Fibroblast of pulmonary artery (primary cell): ENCODE measurements at regions not wholly inside any gene's neighbourhood (a gene's known extent, or its start where the extent isn't known, plus 50 kb on each side); places are given as distances from the start of the nearest gene placed in this dataset.
A peak's percentile ranks its signal among the peaks of the same experiment; 100 is the strongest.
"Not testable (repeated sequence)": the region's sequence is repeated elsewhere in the genome, so short reads cannot be mapped to it uniquely, and the experiment has no call there.

ENCODE experiments used
- DNase-seq: peaks from one replicate; pipeline ENCODE4 v3.0.0-alpha.2; 2010; ENCODE audit warnings: low read depth
- H3K4me3 ChIP-seq: replicated peaks from 2 replicates; pipeline ENCODE4 v1.5.1; 2011; ENCODE audit warnings: low read depth, mild to moderate bottlenecking, control low read depth, low read length, moderate library complexity
- TF ChIP-seq, protein P1 (sequence below): IDR thresholded peaks from 2 replicates; pipeline ENCODE4 v1.5.1; 2011; ENCODE audit warnings: mild to moderate bottlenecking, control low read depth, low read length, inconsistent platforms; ENCODE audit errors: missing control alignments

DNA sequence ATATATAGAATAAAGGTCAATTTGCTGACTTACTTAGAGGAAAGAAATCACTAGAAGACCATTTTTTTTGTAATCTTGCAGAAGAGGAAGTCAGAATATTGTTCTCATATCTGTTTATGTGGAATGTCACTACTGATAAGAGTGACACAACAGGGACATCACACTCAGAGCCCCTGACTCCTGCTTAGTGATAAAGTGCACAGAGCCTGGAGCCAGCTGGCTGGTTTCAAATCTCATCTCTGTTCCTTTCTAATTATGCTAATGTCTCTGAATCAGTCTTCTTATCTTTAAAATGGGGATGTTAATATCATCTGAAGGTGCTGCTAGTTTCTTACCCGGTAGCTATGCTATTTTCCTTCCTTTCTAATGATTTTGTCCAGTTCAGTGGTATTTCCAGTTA, 58.6 kb upstream of the LIFR start:
- no peak for DNase-seq
- H3K4me3 ChIP-seq = no peak overlapping the region
- TF ChIP-seq, protein P1, sequence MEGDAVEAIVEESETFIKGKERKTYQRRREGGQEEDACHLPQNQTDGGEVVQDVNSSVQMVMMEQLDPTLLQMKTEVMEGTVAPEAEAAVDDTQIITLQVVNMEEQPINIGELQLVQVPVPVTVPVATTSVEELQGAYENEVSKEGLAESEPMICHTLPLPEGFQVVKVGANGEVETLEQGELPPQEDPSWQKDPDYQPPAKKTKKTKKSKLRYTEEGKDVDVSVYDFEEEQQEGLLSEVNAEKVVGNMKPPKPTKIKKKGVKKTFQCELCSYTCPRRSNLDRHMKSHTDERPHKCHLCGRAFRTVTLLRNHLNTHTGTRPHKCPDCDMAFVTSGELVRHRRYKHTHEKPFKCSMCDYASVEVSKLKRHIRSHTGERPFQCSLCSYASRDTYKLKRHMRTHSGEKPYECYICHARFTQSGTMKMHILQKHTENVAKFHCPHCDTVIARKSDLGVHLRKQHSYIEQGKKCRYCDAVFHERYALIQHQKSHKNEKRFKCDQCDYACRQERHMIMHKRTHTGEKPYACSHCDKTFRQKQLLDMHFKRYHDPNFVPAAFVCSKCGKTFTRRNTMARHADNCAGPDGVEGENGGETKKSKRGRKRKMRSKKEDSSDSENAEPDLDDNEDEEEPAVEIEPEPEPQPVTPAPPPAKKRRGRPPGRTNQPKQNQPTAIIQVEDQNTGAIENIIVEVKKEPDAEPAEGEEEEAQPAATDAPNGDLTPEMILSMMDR = no peak

DNA sequence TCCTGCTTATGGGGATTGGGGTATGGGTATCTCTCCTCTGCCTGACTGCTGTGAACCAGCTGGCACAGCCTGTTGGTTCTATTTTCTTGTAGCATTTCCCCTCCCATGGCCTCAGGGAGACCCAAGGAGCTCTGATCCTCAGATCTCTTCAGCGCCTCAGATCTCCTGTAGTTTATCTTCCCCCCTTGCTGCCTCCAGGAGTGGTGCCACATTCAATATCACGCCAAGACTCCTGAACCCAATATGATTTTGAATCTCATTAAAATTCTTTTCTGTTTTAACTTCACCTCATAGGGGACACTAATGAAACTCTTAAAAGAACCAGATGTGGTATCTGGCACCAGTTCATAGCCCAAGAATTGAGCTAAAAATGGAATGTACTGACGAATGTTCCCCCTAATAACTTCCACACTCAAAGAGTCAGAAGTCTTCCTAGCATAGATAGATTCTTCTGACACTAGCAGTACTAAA, 59.6 kb upstream of the LIFR start:
- DNase-seq = peak; percentile 39
- TF ChIP-seq, protein P1 = no peak
- no peak overlapping the region for H3K4me3 ChIP-seq

DNA sequence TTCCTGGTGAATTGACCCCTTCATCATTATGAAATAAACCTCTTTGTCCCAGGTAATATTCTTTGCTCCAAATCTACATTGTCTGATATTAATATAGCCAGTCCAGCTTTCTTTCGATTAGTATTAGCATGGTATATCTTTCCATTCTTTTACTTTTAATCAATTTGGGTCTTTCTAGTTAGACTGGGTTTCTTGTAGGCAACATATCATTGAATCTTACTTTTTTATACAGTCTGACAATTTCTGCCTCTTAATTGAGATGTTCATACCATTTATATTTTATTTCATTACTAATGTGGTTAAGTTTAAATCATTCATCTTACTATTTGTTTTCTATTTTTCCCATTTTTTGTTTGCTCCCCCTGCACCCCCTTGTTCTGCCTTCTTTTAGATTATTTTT, 61.7 kb upstream of the LIFR start:
- TF ChIP-seq, protein P1 = no peak
- DNase-seq = no peak
- H3K4me3 ChIP-seq = no peak overlapping the region

DNA sequence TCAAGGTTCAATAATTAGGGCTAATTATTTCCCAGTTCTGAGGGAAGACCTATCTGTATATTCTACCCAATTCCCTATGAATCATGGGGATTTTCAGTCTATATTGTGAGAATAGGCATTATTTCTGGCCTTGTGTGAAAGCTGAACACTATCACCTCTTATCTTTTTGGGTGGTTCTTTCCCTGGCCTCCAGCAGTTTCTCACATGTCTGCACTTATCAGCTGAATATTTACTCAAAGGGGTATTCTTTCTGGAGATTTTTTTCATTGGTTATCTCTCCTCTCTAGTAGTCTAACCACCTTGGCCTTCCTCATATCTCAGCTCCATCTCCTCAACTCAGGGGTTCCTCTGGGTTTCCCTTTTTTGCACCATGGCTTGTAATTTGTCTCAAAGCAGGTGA, 64.9 kb upstream of the LIFR start:
- DNase-seq = no peak
- no peak overlapping the region for H3K4me3 ChIP-seq
- TF ChIP-seq, protein P1 = no peak

DNA sequence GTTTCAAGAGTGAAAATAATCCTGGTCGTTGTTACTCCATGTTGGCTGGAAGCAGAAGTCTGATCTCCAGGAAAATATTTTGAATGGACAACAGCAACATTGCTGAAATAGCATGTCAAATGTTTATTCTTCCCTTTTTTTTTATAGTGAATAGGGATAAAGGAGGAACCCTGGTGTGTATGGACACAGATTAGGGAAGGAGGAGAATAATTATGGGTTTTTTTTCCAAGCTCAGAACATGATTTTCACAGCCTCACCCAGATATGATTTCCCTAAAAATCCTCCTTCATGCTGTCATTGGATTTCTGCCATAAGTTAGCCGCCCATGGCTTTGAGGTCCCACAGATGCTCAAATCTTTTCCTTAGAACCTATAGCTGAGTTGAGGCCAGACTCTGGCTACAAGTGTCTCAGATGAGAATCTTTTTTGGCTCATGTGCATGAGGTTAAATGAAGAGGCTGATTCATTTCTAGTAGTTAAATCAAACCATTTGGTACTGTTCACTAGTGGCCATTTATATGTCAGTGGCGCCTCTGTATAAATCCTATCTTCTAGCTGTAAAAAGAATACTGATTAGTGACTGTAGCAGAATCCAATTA, 65.5 kb upstream of the LIFR start:
- TF ChIP-seq, protein P1 = no peak
- DNase-seq = no peak

DNA sequence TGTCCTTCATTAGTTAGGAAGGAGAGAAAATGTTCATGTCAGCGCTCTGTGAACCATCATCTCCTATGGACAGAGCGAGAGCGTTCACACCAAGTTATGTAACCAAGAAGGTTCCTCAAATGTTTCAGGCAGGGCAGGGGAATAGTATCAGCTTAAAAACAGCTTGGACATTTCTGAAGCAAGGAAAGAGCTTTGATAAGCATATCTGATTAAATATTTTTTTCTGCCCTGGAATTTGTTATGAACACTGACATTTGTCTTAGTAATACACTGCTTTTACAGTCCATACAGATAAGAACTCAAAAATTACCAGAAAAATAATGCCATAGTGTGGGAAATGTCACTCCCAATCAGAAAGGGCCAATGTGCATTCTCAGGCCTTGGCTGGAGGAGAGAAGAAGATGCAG, 66.3 kb upstream of the LIFR start:
- peak; percentile 52 for DNase-seq
- TF ChIP-seq, protein P1 = no peak
- no peak overlapping the region for H3K4me3 ChIP-seq

More for the DNA sequence above, 65.5 kb upstream of the LIFR start:
- no peak overlapping the region for H3K4me3 ChIP-seq

DNA sequence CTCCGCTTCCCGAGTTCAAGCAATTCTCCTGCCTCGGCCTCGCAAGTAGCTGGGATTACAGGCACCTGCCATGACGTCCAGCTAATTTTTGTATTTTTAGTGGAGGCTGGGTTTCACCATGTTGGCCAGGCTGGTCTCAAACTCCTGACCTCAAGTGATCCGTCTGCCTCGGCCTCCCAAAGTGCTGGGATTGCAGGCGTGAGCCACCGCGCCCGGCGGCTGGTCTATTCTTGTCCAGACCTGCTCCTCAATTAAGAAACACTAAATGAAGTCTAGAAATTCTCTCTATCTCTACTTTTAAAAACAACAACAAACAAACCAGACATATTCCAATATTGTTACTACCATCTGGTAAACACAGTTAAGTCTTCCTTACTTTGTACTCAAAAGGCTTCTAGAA, 68.1 kb upstream of the LIFR start:
- DNase-seq, H3K4me3 ChIP-seq: not testable (repeated sequence)

DNA sequence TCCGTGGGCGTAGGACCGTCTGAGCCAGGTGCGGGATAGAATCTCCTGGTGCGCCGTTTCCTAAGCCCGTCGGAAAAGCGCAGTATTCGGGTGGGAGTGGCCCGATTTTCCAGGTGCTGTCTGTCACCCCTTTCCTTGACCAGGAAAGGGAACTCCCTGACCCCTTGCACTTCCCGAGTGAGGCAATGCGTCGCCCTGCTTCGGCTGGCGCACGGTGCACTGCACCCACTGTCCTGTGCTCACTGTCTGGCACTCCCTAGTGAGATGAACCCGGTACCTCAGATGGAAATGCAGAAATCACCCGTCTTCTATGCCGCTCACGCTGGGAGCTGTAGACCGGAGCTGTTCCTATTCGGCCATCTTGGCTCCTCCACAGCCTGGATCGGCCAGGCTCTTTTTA, 74.9 kb upstream of the LIFR start:
- DNase-seq, H3K4me3 ChIP-seq: not testable (repeated sequence)
